ENCODE measurements at regions not wholly inside any gene's neighbourhood (a gene's known extent, or its start where the extent isn't known, plus 50 kb on each side); places are given as distances from the start of the nearest gene placed in this dataset.
"Not testable (repeated sequence)": the region's sequence is repeated elsewhere in the genome, so short reads cannot be mapped to it uniquely, and the experiment has no call there.

DNA sequence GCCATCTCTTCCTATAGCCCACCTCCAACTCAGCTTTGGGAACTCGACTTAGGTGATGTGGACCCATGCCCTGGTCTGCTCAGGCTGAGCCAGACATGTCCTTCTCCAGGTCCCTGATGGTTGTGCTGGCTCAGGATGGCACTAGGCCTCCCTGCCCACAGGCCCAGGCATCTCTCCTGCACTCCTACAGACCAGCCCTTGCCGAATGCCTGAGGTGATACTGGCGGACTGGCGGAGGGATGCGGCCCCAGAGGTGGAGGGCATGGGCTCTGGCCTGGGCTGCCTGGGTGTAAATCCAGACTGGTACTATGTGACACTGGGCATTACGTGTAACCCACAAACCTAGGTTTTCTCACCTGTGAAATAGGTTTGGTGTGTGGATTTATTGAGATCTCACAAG lies 352.8 kb downstream of the SHANK2 start:
- no peak overlapping the region for H3K9ac ChIP-seq (ENCODE audit: insufficient read depth, low read length)
- no peaks in the 10 kb centered on the region for H3K4me1 ChIP-seq (ENCODE audit: control insufficient read depth, extremely low read depth, insufficient read depth, low read length)
- no peak overlapping the region for H2AFZ ChIP-seq (ENCODE audit: low read length)
- H3K27ac ChIP-seq (ENCODE audit: insufficient read depth, low read length): no peak overlapping the region
- no peak overlapping the region for H3K4me3 ChIP-seq (replicated peaks in 1 of 4; ENCODE audit: control extremely low read depth in 1 of 4, insufficient read depth in 1 of 4, low read depth in 3 of 4, low read length in 4 of 4)
- no peaks in the 10 kb centered on the region for H3K9me3 ChIP-seq (ENCODE audit: control insufficient read depth, insufficient read depth, low read depth, low read length)
- no peaks in the 10 kb centered on the region for H3K27me3 ChIP-seq (ENCODE audit: control insufficient read depth, insufficient read depth, low read length)
- TF ChIP-seq, protein P1, sequence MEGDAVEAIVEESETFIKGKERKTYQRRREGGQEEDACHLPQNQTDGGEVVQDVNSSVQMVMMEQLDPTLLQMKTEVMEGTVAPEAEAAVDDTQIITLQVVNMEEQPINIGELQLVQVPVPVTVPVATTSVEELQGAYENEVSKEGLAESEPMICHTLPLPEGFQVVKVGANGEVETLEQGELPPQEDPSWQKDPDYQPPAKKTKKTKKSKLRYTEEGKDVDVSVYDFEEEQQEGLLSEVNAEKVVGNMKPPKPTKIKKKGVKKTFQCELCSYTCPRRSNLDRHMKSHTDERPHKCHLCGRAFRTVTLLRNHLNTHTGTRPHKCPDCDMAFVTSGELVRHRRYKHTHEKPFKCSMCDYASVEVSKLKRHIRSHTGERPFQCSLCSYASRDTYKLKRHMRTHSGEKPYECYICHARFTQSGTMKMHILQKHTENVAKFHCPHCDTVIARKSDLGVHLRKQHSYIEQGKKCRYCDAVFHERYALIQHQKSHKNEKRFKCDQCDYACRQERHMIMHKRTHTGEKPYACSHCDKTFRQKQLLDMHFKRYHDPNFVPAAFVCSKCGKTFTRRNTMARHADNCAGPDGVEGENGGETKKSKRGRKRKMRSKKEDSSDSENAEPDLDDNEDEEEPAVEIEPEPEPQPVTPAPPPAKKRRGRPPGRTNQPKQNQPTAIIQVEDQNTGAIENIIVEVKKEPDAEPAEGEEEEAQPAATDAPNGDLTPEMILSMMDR (conservative IDR thresholded peaks at IDR 0.05 in 1 of 2, IDR thresholded peaks at IDR 0.05 in 1 of 2; ENCODE audit: low read depth in 1 of 2, low read length in 2 of 2): no peak
- TF ChIP-seq EZH2 (IDR thresholded peaks at IDR 0.05; ENCODE audit: low read length, missing control alignments): no peak
- H3K79me2 ChIP-seq (ENCODE audit: control insufficient read depth, insufficient read depth, low read length): no peaks in the 10 kb centered on the region
- no peaks in the 10 kb centered on the region for H4K20me1 ChIP-seq (ENCODE audit: control insufficient read depth, extremely low read depth, insufficient read depth, low read length)
- no peak for DNase-seq (ENCODE audit: low read depth in 2 of 2)
- H3K4me2 ChIP-seq (ENCODE audit: extremely low read depth, insufficient read depth, low read length): no peak overlapping the region
- no peaks in the 10 kb centered on the region for H3K36me3 ChIP-seq (ENCODE audit: control insufficient read depth, insufficient read depth, low read length)

DNA sequence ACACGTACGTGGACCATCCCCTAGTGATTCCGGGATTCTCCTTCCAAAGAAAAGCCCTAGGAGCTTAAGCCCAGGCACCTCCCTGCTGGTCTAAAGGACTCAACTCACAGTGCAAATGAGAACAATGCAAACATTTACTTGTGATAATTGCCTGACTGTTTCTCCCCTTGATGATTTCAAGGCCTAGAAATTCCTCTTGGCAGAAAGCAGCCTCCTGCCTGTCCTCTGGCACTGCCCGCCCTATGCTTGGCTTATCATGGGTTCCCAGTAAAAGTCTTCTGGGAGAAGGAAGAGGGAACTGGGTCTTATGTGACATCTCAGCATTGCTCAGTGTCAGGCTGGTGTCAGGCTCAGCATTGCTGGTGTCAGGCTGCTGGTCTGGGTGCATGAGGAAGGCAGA lies 351.8 kb downstream of the SHANK2 start:
- H3K4me1 ChIP-seq (ENCODE audit: control insufficient read depth, extremely low read depth, insufficient read depth, low read length): no peaks in the 10 kb centered on the region
- no peak overlapping the region for H3K4me2 ChIP-seq (ENCODE audit: extremely low read depth, insufficient read depth, low read length)
- no peak for DNase-seq (ENCODE audit: low read depth in 2 of 2)
- H3K79me2 ChIP-seq (ENCODE audit: control insufficient read depth, insufficient read depth, low read length): no peaks in the 10 kb centered on the region
- TF ChIP-seq EZH2 (IDR thresholded peaks at IDR 0.05; ENCODE audit: low read length, missing control alignments): no peak
- TF ChIP-seq, protein P1 (conservative IDR thresholded peaks at IDR 0.05 in 1 of 2, IDR thresholded peaks at IDR 0.05 in 1 of 2; ENCODE audit: low read depth in 1 of 2, low read length in 2 of 2): no peak
- H3K27ac ChIP-seq (ENCODE audit: insufficient read depth, low read length): no peak overlapping the region
- no peak overlapping the region for H3K4me3 ChIP-seq (replicated peaks in 1 of 4; ENCODE audit: control extremely low read depth in 1 of 4, insufficient read depth in 1 of 4, low read depth in 3 of 4, low read length in 4 of 4)
- H4K20me1 ChIP-seq (ENCODE audit: control insufficient read depth, extremely low read depth, insufficient read depth, low read length): no peaks in the 10 kb centered on the region
- no peak overlapping the region for H2AFZ ChIP-seq (ENCODE audit: low read length)
- no peaks in the 10 kb centered on the region for H3K27me3 ChIP-seq (ENCODE audit: control insufficient read depth, insufficient read depth, low read length)
- no peaks in the 10 kb centered on the region for H3K9me3 ChIP-seq (ENCODE audit: control insufficient read depth, insufficient read depth, low read depth, low read length)
- H3K36me3 ChIP-seq (ENCODE audit: control insufficient read depth, insufficient read depth, low read length): no peaks in the 10 kb centered on the region
- no peak overlapping the region for H3K9ac ChIP-seq (ENCODE audit: insufficient read depth, low read length)

DNA sequence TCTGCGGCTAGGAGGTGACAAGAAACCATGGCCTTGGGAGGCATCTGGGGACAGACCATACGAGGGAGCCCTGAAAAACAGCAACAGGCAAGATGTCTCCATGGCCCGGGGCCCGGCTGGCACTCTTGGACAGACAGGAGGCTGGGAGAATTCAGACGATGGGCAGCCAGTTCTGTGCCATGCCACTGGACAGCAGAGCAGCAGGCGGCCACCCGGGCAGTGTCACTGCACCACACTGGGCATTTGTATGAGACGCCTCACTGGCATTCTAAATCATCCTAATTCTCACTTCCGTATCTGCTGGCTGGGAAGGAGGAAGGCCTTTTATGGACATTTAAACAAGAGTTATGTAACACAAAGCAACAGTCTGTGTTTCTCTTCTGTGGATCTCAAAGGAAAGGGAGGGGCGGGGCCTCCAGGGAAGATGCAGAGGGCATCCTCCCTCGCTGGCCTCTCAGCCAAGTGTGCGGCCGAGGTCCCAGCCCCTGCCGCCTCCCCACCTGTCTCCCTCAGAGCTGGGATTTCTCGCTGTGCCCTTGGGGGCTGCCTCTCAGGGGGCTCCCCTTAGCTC lies 350.3 kb downstream of the SHANK2 start:
- Histone ChIP-seq H3K4me2 (ENCODE audit: extremely low read depth, insufficient read depth, low read length) (no peak overlapping the region), H4K20me1 (ENCODE audit: control insufficient read depth, extremely low read depth, insufficient read depth, low read length) (no peaks in the 10 kb centered on the region), H3K27ac (ENCODE audit: insufficient read depth, low read length) (no peak overlapping the region), H3K36me3 (ENCODE audit: control insufficient read depth, insufficient read depth, low read length) (no peaks in the 10 kb centered on the region), H3K9me3 (ENCODE audit: control insufficient read depth, insufficient read depth, low read depth, low read length) (no peaks in the 10 kb centered on the region), H3K27me3 (ENCODE audit: control insufficient read depth, insufficient read depth, low read length) (no peaks in the 10 kb centered on the region), H3K4me1 (ENCODE audit: control insufficient read depth, extremely low read depth, insufficient read depth, low read length) (no peaks in the 10 kb centered on the region), H3K4me3 (replicated peaks in 1 of 4; ENCODE audit: control extremely low read depth in 1 of 4, insufficient read depth in 1 of 4, low read depth in 3 of 4, low read length in 4 of 4) (no peak overlapping the region), H3K79me2 (ENCODE audit: control insufficient read depth, insufficient read depth, low read length) (no peaks in the 10 kb centered on the region), H2AFZ (ENCODE audit: low read length) (no peak overlapping the region), H3K9ac (ENCODE audit: insufficient read depth, low read length) (no peak overlapping the region)
- no peak for TF ChIP-seq EZH2 (IDR thresholded peaks at IDR 0.05; ENCODE audit: low read length, missing control alignments)
- TF ChIP-seq, protein P1 (conservative IDR thresholded peaks at IDR 0.05 in 1 of 2, IDR thresholded peaks at IDR 0.05 in 1 of 2; ENCODE audit: low read depth in 1 of 2, low read length in 2 of 2): no peak
- no peak for DNase-seq (ENCODE audit: low read depth in 2 of 2)

DNA sequence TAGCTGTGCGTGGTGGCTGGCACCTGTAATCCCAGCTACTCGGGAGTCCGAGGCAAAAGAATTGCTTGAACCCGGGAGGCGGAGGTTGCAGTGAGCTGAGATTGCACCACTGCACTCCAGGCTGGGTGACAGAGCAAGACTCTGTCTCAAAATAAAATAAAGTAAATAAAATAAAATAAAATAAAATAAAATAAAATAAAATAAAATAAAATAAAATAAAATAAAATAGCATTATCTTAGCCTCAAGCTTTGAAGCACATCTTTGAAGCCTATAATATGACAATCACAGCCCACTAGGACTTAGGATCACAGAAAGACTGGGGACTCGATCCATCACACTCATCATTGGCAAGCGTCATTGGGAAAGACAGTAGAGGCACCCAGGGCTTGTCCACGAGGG lies 349.1 kb downstream of the SHANK2 start:
- H2AFZ ChIP-seq (ENCODE audit: low read length); H4K20me1 ChIP-seq (ENCODE audit: control insufficient read depth, extremely low read depth, insufficient read depth, low read length); H3K79me2 ChIP-seq (ENCODE audit: control insufficient read depth, insufficient read depth, low read length); H3K9me3 ChIP-seq (ENCODE audit: control insufficient read depth, insufficient read depth, low read depth, low read length); H3K4me2 ChIP-seq (ENCODE audit: extremely low read depth, insufficient read depth, low read length); H3K4me1 ChIP-seq (ENCODE audit: control insufficient read depth, extremely low read depth, insufficient read depth, low read length); DNase-seq (ENCODE audit: low read depth in 2 of 2); H3K27me3 ChIP-seq (ENCODE audit: control insufficient read depth, insufficient read depth, low read length); H3K4me3 ChIP-seq (replicated peaks in 1 of 4; ENCODE audit: control extremely low read depth in 1 of 4, insufficient read depth in 1 of 4, low read depth in 3 of 4, low read length in 4 of 4); H3K27ac ChIP-seq (ENCODE audit: insufficient read depth, low read length); H3K9ac ChIP-seq (ENCODE audit: insufficient read depth, low read length); H3K36me3 ChIP-seq (ENCODE audit: control insufficient read depth, insufficient read depth, low read length): not testable (repeated sequence)
